Astrocyte of the spinal cord (primary cell): ENCODE measurements at regions not wholly inside any gene's neighbourhood (a gene's known extent, or its start where the extent isn't known, plus 50 kb on each side); places are given as distances from the start of the nearest gene placed in this dataset.

Experiments
- DNase-seq: peaks from one replicate; pipeline ENCODE4 v3.0.0; 2011; ENCODE audit warnings: low read depth, low spot score
- H3K4me3 ChIP-seq: 2 replicates; pipeline ENCODE4 v1.5.1; 2011; ENCODE audit warnings: low read depth, mild to moderate bottlenecking, low read length, moderate library complexity
- CTCF ChIP-seq: IDR thresholded peaks from 2 replicates; pipeline ENCODE4 v1.5.1; 2012; ENCODE audit warnings: low read depth, mild to moderate bottlenecking, low read length, inconsistent platforms
- in situ Hi-C: cut with HindIII; loops from 2 replicates; pipeline ENCODE4 v1.10.0; 2017; ENCODE audit warnings: low sequenced_read_pairs

GRCh38 chr4:19689511-19689910 is 562.2 kb upstream of the SLIT2 start:
- peak; percentile 70 for DNase-seq
- in situ Hi-C loops, result no loop called here
- TF ChIP-seq CTCF, result no peak
- no peak overlapping the region for H3K4me3 ChIP-seq

- no peak overlapping the region for H3K4me3 ChIP-seq
- no peak for DNase-seq
- no peak for TF ChIP-seq CTCF
- in situ Hi-C loops, result no loop called here
These were observed 565.2 kb upstream of the SLIT2 start for GRCh38 chr4:19686456-19686855.

GRCh38 chr4:19684084-19684483 is 567.6 kb upstream of the SLIT2 start:
- in situ Hi-C loops, result no loop called here
- no peak for DNase-seq
- no peak overlapping the region for H3K4me3 ChIP-seq
- no peak for TF ChIP-seq CTCF

- no peak for TF ChIP-seq CTCF
- in situ Hi-C loops, result no loop called here
- no peak for DNase-seq
- no peak overlapping the region for H3K4me3 ChIP-seq
These were observed 568.3 kb upstream of the SLIT2 start for GRCh38 chr4:19683426-19683825.

- TF ChIP-seq CTCF, result no peak
- in situ Hi-C loops, result no loop called here
- no peak for DNase-seq
- no peak overlapping the region for H3K4me3 ChIP-seq
These were observed 574.5 kb upstream of the SLIT2 start for GRCh38 chr4:19677211-19677610.

- H3K4me3 ChIP-seq, result no peak overlapping the region
- in situ Hi-C loops, result no loop called here
- DNase-seq, result peak; percentile 74
- no peak for TF ChIP-seq CTCF
These were observed 576.4 kb upstream of the SLIT2 start for GRCh38 chr4:19675172-19675811.
